GM12878 (cell line): ENCODE measurements at regions not wholly inside any gene's neighbourhood (a gene's known extent, or its start where the extent isn't known, plus 50 kb on each side); places are given as distances from the start of the nearest gene placed in this dataset.

Experiments used
- ATAC-seq: fragments of 200-7000 bp; cut with Tn5 transposase; 3 replicates; pipeline ENCODE4 v1.9.1; 2020; ENCODE audit warnings: mild to moderate bottlenecking, moderate library complexity
- BruUV-seq: library from RNA; stranded (reverse); fragments of 400-500 nt; replicated peaks from 2 replicates; lab custom pipeline; 2021; lab: Mats Ljungman, UMichigan
- CTCF ChIA-PET: fragments of 300-600 bp; sonication (Branson Sonifier 250); formaldehyde crosslinking; extraction: SDS; loops from one replicate; lab custom pipeline; 2021; ENCODE audit warnings: inconsistent platforms; lab: Yijun Ruan, JAX
- POLR2A ChIA-PET: fragments of 350-600 bp; formaldehyde crosslinking; extraction: SDS; loops from one replicate; lab custom pipeline; 2021; ENCODE audit warnings: inconsistent platforms; lab: Charles Lee
- RAD21 ChIA-PET: fragments of 300-600 bp; sonication (Branson Sonifier 250); formaldehyde crosslinking; loops from one replicate; lab custom pipeline; 2023; ENCODE audit warnings: antibody characterized with exemption; ENCODE audit not compliant: unreplicated experiment; lab: Charles Lee
- SMC1A ChIA-PET: fragments of 300-600 bp; sonication (Branson Sonifier 250); formaldehyde crosslinking; loops from one replicate; lab custom pipeline; 2023; ENCODE audit not compliant: unreplicated experiment, uncharacterized antibody; lab: Charles Lee
- DNase-seq: peaks from one replicate; pipeline ENCODE4 v3.0.0-alpha.2; 2011; ENCODE audit warnings: low read depth, low spot score
- FAIRE-seq: peaks from 3 replicates; lab custom pipeline; 2011; peaks lifted over from hg19 to GRCh38; lab: Jason Lieb, UNC
- H2AFZ ChIP-seq: 2 replicates; pipeline ENCODE4 v1.6.0; 2011; ENCODE audit warnings: low read depth, low read length, control low read depth; ENCODE audit not compliant: control insufficient read depth
- H3K27ac ChIP-seq: 2 replicates; pipeline ENCODE4 v1.5.1; 2011; ENCODE audit warnings: control low read depth; ENCODE audit not compliant: control insufficient read depth, insufficient read depth
- H3K27me3 ChIP-seq, 2 experiments: replicated peaks in 1 of 2; 2 replicates each; pipeline versions ENCODE4 v1.6.0 to v1.6.1; 2011; ENCODE audit warnings: low read length in 1 of 2; ENCODE audit not compliant: control insufficient read depth in 2 of 2, insufficient read depth in 2 of 2
- H3K36me3 ChIP-seq, 2 experiments: 2 replicates each; pipeline ENCODE4 v1.5.1; 2011; ENCODE audit warnings: low read length in 1 of 2; ENCODE audit not compliant: control insufficient read depth in 2 of 2, insufficient read depth in 2 of 2
- H3K4me1 ChIP-seq: 2 replicates; pipeline ENCODE4 v1.6.1; 2011; ENCODE audit warnings: mild to moderate bottlenecking, low read length, moderate library complexity, mixed read lengths; ENCODE audit not compliant: control insufficient read depth, insufficient read depth
- H3K4me2 ChIP-seq: 2 replicates; pipeline ENCODE4 v1.6.0; 2011; ENCODE audit warnings: control low read depth; ENCODE audit not compliant: control insufficient read depth, insufficient read depth
- H3K4me3 ChIP-seq: fragments of 200-600 bp; sonication (generic); 2 replicates; pipeline ENCODE4 v1.5.1; 2016
- H3K79me2 ChIP-seq: 2 replicates; pipeline ENCODE4 v1.6.0; 2011; ENCODE audit warnings: low read length; ENCODE audit not compliant: control insufficient read depth, insufficient read depth
- H3K9ac ChIP-seq: 2 replicates; pipeline ENCODE4 v1.8.0; 2011; ENCODE audit warnings: low read length, control low read depth, mixed read lengths; ENCODE audit not compliant: control insufficient read depth, insufficient read depth
- H3K9me3 ChIP-seq: replicated peaks from 3 replicates; pipeline ENCODE4 v1.5.1; 2011; ENCODE audit warnings: mild to moderate bottlenecking, low read length; ENCODE audit not compliant: control insufficient read depth, insufficient read depth
- H4K20me1 ChIP-seq: 2 replicates; pipeline ENCODE4 v1.6.0; 2011; ENCODE audit not compliant: control insufficient read depth, insufficient read depth
- FOXK2 ChIP-seq: fragments of 450-650 bp; IDR thresholded peaks from 2 replicates; pipeline ENCODE4 v1.6.1; 2017; ENCODE audit warnings: mild to moderate bottlenecking, moderate library complexity
- NFYA ChIP-seq: IDR thresholded peaks from 2 replicates; pipeline ENCODE4 v1.6.1; 2011; ENCODE audit warnings: low read depth, mild to moderate bottlenecking, low read length, improper control_type of control experiment, borderline replicate concordance
- PAX8 ChIP-seq: fragments of 450-650 bp; IDR thresholded peaks from 2 replicates; pipeline ENCODE4 v1.6.1; 2017; ENCODE audit warnings: mild to moderate bottlenecking, moderate library complexity
- POLR2AphosphoS2 ChIP-seq: IDR thresholded peaks from 2 replicates; pipeline ENCODE4 v1.6.1; 2011; ENCODE audit warnings: low read depth, mild to moderate bottlenecking, low read length, improper control_type of control experiment, moderate library complexity
- RELA ChIP-seq: fragments of 450-650 bp; IDR thresholded peaks from 2 replicates; pipeline ENCODE4 v1.8.0; 2014; ENCODE audit warnings: borderline replicate concordance; ENCODE audit not compliant: partially characterized antibody
- YBX1 ChIP-seq: fragments of 450-650 bp; IDR thresholded peaks from 2 replicates; pipeline ENCODE4 v1.6.1; 2016; ENCODE audit warnings: antibody characterized with exemption
- ZBTB33 ChIP-seq: fragments of 450-650 bp; IDR thresholded peaks from 2 replicates; pipeline ENCODE4 v1.6.1; 2017; ENCODE audit warnings: mild to moderate bottlenecking
- ZNF207 ChIP-seq: fragments of 450-650 bp; IDR thresholded peaks from 2 replicates; pipeline ENCODE4 v1.6.1; 2014; ENCODE audit warnings: antibody characterized with exemption, mild to moderate bottlenecking, borderline replicate concordance
- WGBS: methylation state at CpG from one replicate; pipeline ENCODE4 v1.1.6; 2016; ENCODE audit warnings: low lambda C conversion rate; ENCODE audit not compliant: insufficient replicate concordance, insufficient coverage; ENCODE audit errors: missing lambda C conversion rate; 5-methylcytosine and 5-hydroxymethylcytosine counted together
- in situ Hi-C: fragments of 300-500 bp; cut with MboI; formaldehyde crosslinking; loops from 9 replicates; pipeline ENCODE4 v1.14.3; 2018; ENCODE audit warnings: mixed read lengths
- intact Hi-C: fragments of 100-400 bp; cut with micrococcal nuclease; formaldehyde crosslinking; loops from one replicate; pipeline ENCODE4 v1.14.2; 2022; ENCODE audit not compliant: unreplicated experiment
- TF ChIP-seq, protein P1 (sequence below): fragments of 450-650 bp; formaldehyde crosslinking; IDR thresholded peaks from 2 replicates; pipeline ENCODE4 v1.5.0; 2022; ENCODE audit warnings: mild to moderate bottlenecking, missing genetic modification characterization
- TF ChIP-seq, protein P2 (sequence below): fragments of 450-650 bp; IDR thresholded peaks from 2 replicates; pipeline ENCODE4 v1.6.1; 2016; ENCODE audit warnings: mild to moderate bottlenecking

DNA sequence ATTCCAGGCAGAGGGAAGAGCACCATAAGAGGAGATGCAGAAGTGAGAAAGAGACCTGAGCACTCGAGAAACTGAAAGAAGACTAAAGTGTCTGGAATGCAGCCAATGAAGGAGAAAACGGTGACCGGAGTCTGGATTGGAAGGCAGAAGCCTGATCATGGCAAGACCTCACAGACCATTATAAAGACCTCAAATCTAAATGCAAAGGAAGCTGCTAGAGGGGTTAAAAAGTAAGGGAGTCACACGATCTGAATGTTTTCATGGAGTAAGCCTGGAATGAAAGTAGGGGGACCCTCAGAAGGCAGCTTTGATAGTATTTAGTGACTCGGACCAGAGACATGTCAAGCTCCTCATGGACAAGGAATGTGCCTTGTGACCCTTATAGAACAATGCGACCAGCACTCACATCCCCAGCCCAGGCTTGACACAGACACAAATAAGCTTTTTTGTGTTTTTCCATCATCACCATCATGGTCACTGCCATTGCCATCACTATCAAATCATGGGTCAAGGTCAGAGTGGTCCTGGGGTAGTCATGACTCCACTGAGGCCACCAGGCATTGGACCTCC is 183.6 kb downstream of the SEC16B start (continued):
- TF ChIP-seq, protein P1, sequence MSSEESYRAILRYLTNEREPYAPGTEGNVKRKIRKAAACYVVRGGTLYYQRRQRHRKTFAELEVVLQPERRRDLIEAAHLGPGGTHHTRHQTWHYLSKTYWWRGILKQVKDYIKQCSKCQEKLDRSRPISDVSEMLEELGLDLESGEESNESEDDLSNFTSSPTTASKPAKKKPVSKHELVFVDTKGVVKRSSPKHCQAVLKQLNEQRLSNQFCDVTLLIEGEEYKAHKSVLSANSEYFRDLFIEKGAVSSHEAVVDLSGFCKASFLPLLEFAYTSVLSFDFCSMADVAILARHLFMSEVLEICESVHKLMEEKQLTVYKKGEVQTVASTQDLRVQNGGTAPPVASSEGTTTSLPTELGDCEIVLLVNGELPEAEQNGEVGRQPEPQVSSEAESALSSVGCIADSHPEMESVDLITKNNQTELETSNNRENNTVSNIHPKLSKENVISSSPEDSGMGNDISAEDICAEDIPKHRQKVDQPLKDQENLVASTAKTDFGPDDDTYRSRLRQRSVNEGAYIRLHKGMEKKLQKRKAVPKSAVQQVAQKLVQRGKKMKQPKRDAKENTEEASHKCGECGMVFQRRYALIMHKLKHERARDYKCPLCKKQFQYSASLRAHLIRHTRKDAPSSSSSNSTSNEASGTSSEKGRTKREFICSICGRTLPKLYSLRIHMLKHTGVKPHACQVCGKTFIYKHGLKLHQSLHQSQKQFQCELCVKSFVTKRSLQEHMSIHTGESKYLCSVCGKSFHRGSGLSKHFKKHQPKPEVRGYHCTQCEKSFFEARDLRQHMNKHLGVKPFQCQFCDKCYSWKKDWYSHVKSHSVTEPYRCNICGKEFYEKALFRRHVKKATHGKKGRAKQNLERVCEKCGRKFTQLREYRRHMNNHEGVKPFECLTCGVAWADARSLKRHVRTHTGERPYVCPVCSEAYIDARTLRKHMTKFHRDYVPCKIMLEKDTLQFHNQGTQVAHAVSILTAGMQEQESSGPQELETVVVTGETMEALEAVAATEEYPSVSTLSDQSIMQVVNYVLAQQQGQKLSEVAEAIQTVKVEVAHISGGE (CRISPR knock-in tag) = no peak
- TF ChIP-seq NFYA = no peak

DNA sequence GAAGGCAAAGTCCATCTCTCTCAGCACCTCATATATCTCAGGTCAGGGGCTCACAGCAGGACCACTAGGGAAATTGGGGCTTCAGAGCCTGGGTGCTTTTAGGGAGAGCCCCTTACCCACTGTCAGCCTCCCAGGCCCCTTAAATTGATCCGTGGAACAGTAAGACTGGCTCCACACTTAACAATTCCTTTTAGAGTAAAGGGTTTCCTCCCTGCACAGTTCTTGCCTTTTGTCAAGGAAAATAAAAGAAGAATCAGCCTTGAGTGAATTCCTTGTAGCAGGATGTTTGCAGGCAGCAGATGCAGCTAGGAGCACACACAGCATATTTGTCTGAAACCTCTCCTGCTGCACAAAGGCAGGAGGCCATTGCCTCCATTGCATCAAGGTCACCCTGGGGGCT is 184.9 kb downstream of the SEC16B start:
- POLR2A ChIA-PET = interaction anchor here (1.2 kb wide), 1 partner anchor 10 kb away, joined by 3 read pairs; no protein-coding TSS in a partner anchor
- Histone ChIP-seq H4K20me1 (no peaks in the 10 kb centered on the region), H3K4me3 (no peak overlapping the region), H2AFZ (no peak overlapping the region), H3K4me2 (no peak overlapping the region), H3K27ac (no peak overlapping the region), H3K9ac (no peak overlapping the region), H3K36me3 (no peaks in the 10 kb centered on the region), H3K9me3 (no peaks in the 10 kb centered on the region), H3K79me2 (no peaks in the 10 kb centered on the region), H3K4me1 (no peaks in the 10 kb centered on the region), H3K27me3 (no peaks in the 10 kb centered on the region)
- RAD21 ChIA-PET = interaction anchor here (1.1 kb wide), 1 partner anchor 129 kb away, joined by 3 read pairs; no protein-coding TSS in a partner anchor
- intact Hi-C loops (loop anchor here (10.0 kb wide), 1 partner anchor 350 kb away; no protein-coding TSS in a partner anchor), in situ Hi-C loops (no loop called here)
- no peak for FAIRE-seq
- no peak for TF ChIP-seq ZBTB33
- no peak for TF ChIP-seq PAX8
- no peak for TF ChIP-seq RELA
- TF ChIP-seq ZNF207 = no peak
- TF ChIP-seq POLR2AphosphoS2 = no peak
- no peak for TF ChIP-seq YBX1
- TF ChIP-seq FOXK2 = no peak
- TF ChIP-seq, protein P2, sequence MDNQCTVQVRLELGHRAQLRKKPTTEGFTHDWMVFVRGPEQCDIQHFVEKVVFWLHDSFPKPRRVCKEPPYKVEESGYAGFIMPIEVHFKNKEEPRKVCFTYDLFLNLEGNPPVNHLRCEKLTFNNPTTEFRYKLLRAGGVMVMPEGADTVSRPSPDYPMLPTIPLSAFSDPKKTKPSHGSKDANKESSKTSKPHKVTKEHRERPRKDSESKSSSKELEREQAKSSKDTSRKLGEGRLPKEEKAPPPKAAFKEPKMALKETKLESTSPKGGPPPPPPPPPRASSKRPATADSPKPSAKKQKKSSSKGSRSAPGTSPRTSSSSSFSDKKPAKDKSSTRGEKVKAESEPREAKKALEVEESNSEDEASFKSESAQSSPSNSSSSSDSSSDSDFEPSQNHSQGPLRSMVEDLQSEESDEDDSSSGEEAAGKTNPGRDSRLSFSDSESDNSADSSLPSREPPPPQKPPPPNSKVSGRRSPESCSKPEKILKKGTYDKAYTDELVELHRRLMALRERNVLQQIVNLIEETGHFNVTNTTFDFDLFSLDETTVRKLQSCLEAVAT = no peak
- 0% methylated on average over 1 of the region's 1 CpG for WGBS
- SMC1A ChIA-PET = interaction anchor here (0.8 to 3.9 kb wide), 4 partner anchors 9 to 16 kb away, joined by 3 to 14 read pairs (median 4); no protein-coding TSS in a partner anchor
- DNase-seq = no peak
- ATAC-seq = no peak
- CTCF ChIA-PET = interaction anchor here (0.5 to 1.9 kb wide), 3 partner anchors 8 to 394 kb away, joined by 3 to 7 read pairs (median 3); no protein-coding TSS in a partner anchor
- no TSS peak for BruUV-seq
